ENCODE measurements at regions not wholly inside any gene's neighbourhood (a gene's known extent, or its start where the extent isn't known, plus 50 kb on each side); places are given as distances from the start of the nearest gene placed in this dataset.

GRCh38 chr3:64909757-64910467 is 222.1 kb upstream of the ADAMTS9 start:
- no peak for TF ChIP-seq CTCF (IDR thresholded peaks at IDR 0.05)
- TF ChIP-seq USF2 (IDR thresholded peaks at IDR 0.05; ENCODE audit: borderline replicate concordance, low read depth, low read length), result no peak
- TF ChIP-seq POLR2AphosphoS5 (IDR thresholded peaks at IDR 0.05; ENCODE audit: low read depth, low read length), result no peak
- TF ChIP-seq GABPA (IDR thresholded peaks at IDR 0.05; ENCODE audit: low read depth), result no peak
- TF ChIP-seq RXRA (IDR thresholded peaks at IDR 0.05; ENCODE audit: borderline replicate concordance, low read depth), result no peak
- TF ChIP-seq TAF1 (IDR thresholded peaks at IDR 0.05; ENCODE audit: borderline replicate concordance, low read depth, low read length), result no peak
- TF ChIP-seq RCOR1 (IDR thresholded peaks at IDR 0.05; ENCODE audit: low read length), result no peak
- TF ChIP-seq YY1 (IDR thresholded peaks at IDR 0.05; ENCODE audit: low read depth), result no peak
- TF ChIP-seq SIN3A (IDR thresholded peaks at IDR 0.05; ENCODE audit: borderline replicate concordance, low read depth, low read length), result no peak
- no peak for TF ChIP-seq ZBTB33 (IDR thresholded peaks at IDR 0.05; ENCODE audit: borderline replicate concordance, low read depth)
- no peak for TF ChIP-seq USF1 (IDR thresholded peaks at IDR 0.05; ENCODE audit: borderline replicate concordance, low read depth)
- no peak for TF ChIP-seq MAX (IDR thresholded peaks at IDR 0.05; ENCODE audit: low read depth)
